IMR-90 (cell line): ENCODE measurements at regions not wholly inside any gene's neighbourhood (a gene's known extent, or its start where the extent isn't known, plus 50 kb on each side); places are given as distances from the start of the nearest gene placed in this dataset.
A peak's percentile ranks its signal among the peaks of the same experiment; 100 is the strongest.

ENCODE experiments used
- ATAC-seq: fragments of 200-7000 bp; cut with Tn5 transposase; 2 replicates; pipeline ENCODE4 v1.9.1; 2020; ENCODE audit warnings: low read depth, mild to moderate bottlenecking, moderate library complexity
- BruUV-seq: library from RNA; stranded (reverse); fragments of 400-500 nt; replicated peaks from 2 replicates; lab custom pipeline; 2021; lab: Mats Ljungman, UMichigan
- CTCF ChIA-PET: fragments of 300-600 bp; formaldehyde crosslinking; extraction: SDS; loops from one replicate; lab custom pipeline; 2021; ENCODE audit warnings: antibody characterized with exemption; lab: Yijun Ruan, JAX
- POLR2A ChIA-PET: fragments of 300-600 bp; sonication (Branson Sonifier 250); formaldehyde crosslinking; loops from one replicate; lab custom pipeline; 2022; ENCODE audit warnings: antibody characterized with exemption; ENCODE audit not compliant: unreplicated experiment; lab: Charles Lee
- DNase-seq: peaks from one replicate; pipeline ENCODE4 v3.0.0; 2013
- H2AFZ ChIP-seq: replicated peaks from 2 replicates; pipeline ENCODE3; 2013; ENCODE audit warnings: low read length, mild to moderate bottlenecking; ENCODE audit not compliant: poor library complexity
- H2AK5ac ChIP-seq: 2 replicates; pipeline ENCODE4 v1.6.1; 2013; ENCODE audit warnings: low read depth, low read length, inconsistent platforms
- H2AK9ac ChIP-seq: replicated peaks from 2 replicates; pipeline ENCODE3; 2013; ENCODE audit warnings: mild to moderate bottlenecking, low read depth, low read length, moderate library complexity; ENCODE audit not compliant: poor library complexity
- H2BK120ac ChIP-seq: 2 replicates; pipeline ENCODE4 v1.6.1; 2013; ENCODE audit warnings: low read depth, low read length, inconsistent platforms
- H2BK15ac ChIP-seq: 3 replicates; pipeline ENCODE4 v1.6.1; 2013; ENCODE audit warnings: low read depth, low read length, inconsistent platforms
- H2BK20ac ChIP-seq: 2 replicates; pipeline ENCODE4 v1.6.1; 2013; ENCODE audit warnings: low read depth, mild to moderate bottlenecking, inconsistent platforms, low read length, moderate library complexity
- H2BK5ac ChIP-seq: 2 replicates; pipeline ENCODE4 v1.6.1; 2013; ENCODE audit warnings: mild to moderate bottlenecking, low read depth, low read length, inconsistent platforms; ENCODE audit not compliant: poor library complexity, severe bottlenecking
- H3K14ac ChIP-seq: replicated peaks from 2 replicates; pipeline ENCODE4 v1.6.1; 2013; ENCODE audit warnings: low read depth, low read length, inconsistent platforms
- H3K18ac ChIP-seq: 2 replicates; pipeline ENCODE4 v1.6.1; 2013; ENCODE audit warnings: low read depth, low read length, control low read depth
- H3K23ac ChIP-seq: 2 replicates; pipeline ENCODE4 v1.6.1; 2013; ENCODE audit warnings: low read depth, low read length, inconsistent platforms
- H3K27ac ChIP-seq: 2 replicates; pipeline ENCODE4 v1.5.1; 2013; ENCODE audit warnings: mild to moderate bottlenecking, control low read depth, low read length; ENCODE audit not compliant: insufficient read depth
- H3K27me3 ChIP-seq: 2 replicates; pipeline ENCODE4 v1.6.1; 2013; ENCODE audit warnings: low read length; ENCODE audit not compliant: control insufficient read depth, insufficient read depth
- H3K36me3 ChIP-seq: 2 replicates; pipeline ENCODE4 v1.6.1; 2013; ENCODE audit warnings: low read length, mixed read lengths; ENCODE audit not compliant: control insufficient read depth, insufficient read depth
- H3K4ac ChIP-seq: 2 replicates; pipeline ENCODE4 v1.6.1; 2013; ENCODE audit warnings: low read depth, low read length, inconsistent platforms
- H3K4me1 ChIP-seq: 2 replicates; pipeline ENCODE4 v1.6.1; 2013; ENCODE audit warnings: low read length, mixed read lengths; ENCODE audit not compliant: control insufficient read depth, insufficient read depth
- H3K4me2 ChIP-seq: 2 replicates; pipeline ENCODE4 v1.6.1; 2013; ENCODE audit warnings: low read depth, mild to moderate bottlenecking, control low read depth, low read length, moderate library complexity
- H3K4me3 ChIP-seq: 2 replicates; pipeline ENCODE4 v1.5.1; 2013; ENCODE audit warnings: low read depth, mild to moderate bottlenecking, control low read depth, low read length, moderate library complexity; ENCODE audit not compliant: insufficient read depth
- H3K56ac ChIP-seq: 2 replicates; pipeline ENCODE4 v1.6.1; 2013; ENCODE audit warnings: low read length, inconsistent platforms; ENCODE audit not compliant: insufficient read depth; ENCODE audit errors: extremely low read depth
- H3K79me1 ChIP-seq, 2 experiments: 2 replicates each; pipeline ENCODE4 v1.6.1; 2013; ENCODE audit warnings: low read length in 2 of 2, inconsistent platforms in 1 of 2, low read depth in 1 of 2
- H3K9ac ChIP-seq: 2 replicates; pipeline ENCODE4 v1.6.1; 2013; ENCODE audit warnings: low read depth, low read length, control low read depth
- H3K9me1 ChIP-seq: 2 replicates; pipeline ENCODE4 v1.6.1; 2013; ENCODE audit warnings: low read length, inconsistent platforms; ENCODE audit not compliant: insufficient read depth
- H3K9me3 ChIP-seq: 2 replicates; pipeline ENCODE4 v1.6.1; 2013; ENCODE audit warnings: low read length; ENCODE audit not compliant: control insufficient read depth, insufficient read depth
- H4K20me1 ChIP-seq: 2 replicates; pipeline ENCODE4 v1.6.1; 2013; ENCODE audit warnings: low read length, inconsistent platforms; ENCODE audit not compliant: insufficient read depth
- H4K5ac ChIP-seq: 2 replicates; pipeline ENCODE4 v1.6.1; 2013; ENCODE audit warnings: mild to moderate bottlenecking, low read depth, low read length, control low read depth
- H4K8ac ChIP-seq, 2 experiments: 2 replicates each; pipeline ENCODE4 v1.6.1; 2013; ENCODE audit warnings: low read depth in 2 of 2, low read length in 2 of 2, control low read depth in 1 of 2, inconsistent platforms in 1 of 2
- H4K91ac ChIP-seq: 2 replicates; pipeline ENCODE4 v1.6.1; 2013; ENCODE audit warnings: low read depth, low read length, inconsistent platforms; ENCODE audit not compliant: insufficient read depth
- BHLHE40 ChIP-seq: fragments of 150-350 bp; IDR thresholded peaks from 2 replicates; pipeline ENCODE4 v1.6.1; 2016; ENCODE audit warnings: mild to moderate bottlenecking, low read depth, low read length
- CEBPB ChIP-seq: IDR thresholded peaks from 2 replicates; pipeline ENCODE4 v1.6.1; 2012; ENCODE audit warnings: low read depth, low read length, improper control_type of control experiment
- CHD1 ChIP-seq: IDR thresholded peaks from 2 replicates; pipeline ENCODE4 v1.6.1; 2012; ENCODE audit warnings: low read depth, low read length, improper control_type of control experiment
- MAFK ChIP-seq: IDR thresholded peaks from 2 replicates; pipeline ENCODE4 v1.6.1; 2012; ENCODE audit warnings: low read depth, low read length, improper control_type of control experiment
- MXI1 ChIP-seq: IDR thresholded peaks from 2 replicates; pipeline ENCODE4 v1.6.1; 2012; ENCODE audit warnings: low read depth, mild to moderate bottlenecking, low read length, moderate library complexity, borderline replicate concordance
- NFE2L2 ChIP-seq: fragments of 150-350 bp; IDR thresholded peaks from 2 replicates; pipeline ENCODE4 v1.6.1; 2016; ENCODE audit warnings: low read depth, mild to moderate bottlenecking, low read length
- RAD21 ChIP-seq: IDR thresholded peaks from 2 replicates; pipeline ENCODE4 v1.6.1; 2012; ENCODE audit warnings: low read length, improper control_type of control experiment
- RFX5 ChIP-seq: IDR thresholded peaks from 2 replicates; pipeline ENCODE4 v1.8.0; 2012; ENCODE audit warnings: low read depth, mild to moderate bottlenecking, low read length, moderate library complexity
- SMC3 ChIP-seq: fragments of 150-350 bp; IDR thresholded peaks from 2 replicates; pipeline ENCODE4 v1.6.1; 2016; ENCODE audit warnings: low read depth, mild to moderate bottlenecking, antibody characterized with exemption, low read length, moderate library complexity
- WGBS, 2 experiments: methylation state at CpG; one replicate each; pipeline versions ENCODE4 v1.1.5 to v1.1.7; 2013; ENCODE audit warnings: missing lambda C conversion rate in 2 of 2; ENCODE audit not compliant: insufficient read length in 1 of 2; ENCODE audit errors: extremely low coverage in 2 of 2; 5-methylcytosine and 5-hydroxymethylcytosine counted together
- dilution Hi-C: fragments of 300-500 bp; cut with HindIII; formaldehyde crosslinking; loops from one replicate; pipeline ENCODE4 v1.14.3; 2018; ENCODE audit warnings: low sequenced_read_pairs; ENCODE audit not compliant: unreplicated experiment
- in situ Hi-C: fragments of 300-500 bp; cut with MboI; formaldehyde crosslinking; loops from 3 replicates; pipeline ENCODE4 v1.14.3; 2019; ENCODE audit warnings: low sequenced_read_pairs, inconsistent platforms, mixed read lengths
- intact Hi-C: fragments of 100-400 bp; cut with micrococcal nuclease; formaldehyde crosslinking; loops from 2 replicates; pipeline ENCODE4 v1.10.0; 2022
- TF ChIP-seq, protein P1 (sequence below): conservative IDR thresholded peaks from 2 replicates; pipeline ENCODE4 v1.5.1; 2012; ENCODE audit warnings: mild to moderate bottlenecking, low read depth, low read length, improper control_type of control experiment
- TF ChIP-seq, protein P2 (sequence below): fragments of 150-350 bp; IDR thresholded peaks from 2 replicates; pipeline ENCODE4 v1.6.1; 2017; ENCODE audit warnings: mild to moderate bottlenecking, antibody characterized with exemption, low read length, low read depth

DNA sequence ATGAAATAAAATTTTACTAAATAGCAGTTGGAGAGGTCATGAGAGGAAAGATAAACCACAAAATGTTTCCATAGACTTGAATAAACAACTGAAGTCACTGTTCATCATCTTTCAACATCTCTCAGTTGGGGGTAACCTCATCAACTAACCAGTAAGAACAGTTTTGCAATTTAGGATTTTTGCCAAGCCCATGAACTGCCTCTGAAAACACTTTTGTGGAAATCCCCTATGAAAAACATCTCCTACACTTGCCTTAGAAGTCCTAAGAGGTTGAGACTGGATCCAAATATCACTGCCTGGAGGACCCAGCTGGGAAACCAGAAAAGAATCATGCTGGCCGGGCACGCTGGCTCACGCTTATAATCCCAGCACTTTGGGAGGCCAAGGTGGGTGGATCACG lies 273.1 kb downstream of the C12orf50 start:
- H3K9ac ChIP-seq = no peak overlapping the region

More for the DNA sequence above, 273.1 kb downstream of the C12orf50 start:
- H3K9me3 ChIP-seq = no peaks in the 10 kb centered on the region
- TF ChIP-seq SMC3 (no peak), CEBPB (peak; percentile 93), MXI1 (no peak), MAFK (no peak), RAD21 (no peak), RFX5 (no peak), NFE2L2 (no peak), CHD1 (no peak), BHLHE40 (0 out of 2 replicates have a peak, but pooled peaks have one; percentile 7)
- TF ChIP-seq, protein P1, sequence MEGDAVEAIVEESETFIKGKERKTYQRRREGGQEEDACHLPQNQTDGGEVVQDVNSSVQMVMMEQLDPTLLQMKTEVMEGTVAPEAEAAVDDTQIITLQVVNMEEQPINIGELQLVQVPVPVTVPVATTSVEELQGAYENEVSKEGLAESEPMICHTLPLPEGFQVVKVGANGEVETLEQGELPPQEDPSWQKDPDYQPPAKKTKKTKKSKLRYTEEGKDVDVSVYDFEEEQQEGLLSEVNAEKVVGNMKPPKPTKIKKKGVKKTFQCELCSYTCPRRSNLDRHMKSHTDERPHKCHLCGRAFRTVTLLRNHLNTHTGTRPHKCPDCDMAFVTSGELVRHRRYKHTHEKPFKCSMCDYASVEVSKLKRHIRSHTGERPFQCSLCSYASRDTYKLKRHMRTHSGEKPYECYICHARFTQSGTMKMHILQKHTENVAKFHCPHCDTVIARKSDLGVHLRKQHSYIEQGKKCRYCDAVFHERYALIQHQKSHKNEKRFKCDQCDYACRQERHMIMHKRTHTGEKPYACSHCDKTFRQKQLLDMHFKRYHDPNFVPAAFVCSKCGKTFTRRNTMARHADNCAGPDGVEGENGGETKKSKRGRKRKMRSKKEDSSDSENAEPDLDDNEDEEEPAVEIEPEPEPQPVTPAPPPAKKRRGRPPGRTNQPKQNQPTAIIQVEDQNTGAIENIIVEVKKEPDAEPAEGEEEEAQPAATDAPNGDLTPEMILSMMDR = no peak
- TF ChIP-seq, protein P2, sequence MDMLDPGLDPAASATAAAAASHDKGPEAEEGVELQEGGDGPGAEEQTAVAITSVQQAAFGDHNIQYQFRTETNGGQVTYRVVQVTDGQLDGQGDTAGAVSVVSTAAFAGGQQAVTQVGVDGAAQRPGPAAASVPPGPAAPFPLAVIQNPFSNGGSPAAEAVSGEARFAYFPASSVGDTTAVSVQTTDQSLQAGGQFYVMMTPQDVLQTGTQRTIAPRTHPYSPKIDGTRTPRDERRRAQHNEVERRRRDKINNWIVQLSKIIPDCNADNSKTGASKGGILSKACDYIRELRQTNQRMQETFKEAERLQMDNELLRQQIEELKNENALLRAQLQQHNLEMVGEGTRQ = no peak
- no peaks in the 10 kb centered on the region for H3K27me3 ChIP-seq
- H3K4me2 ChIP-seq = no peak overlapping the region
- BruUV-seq = no TSS peak
- H3K79me1 ChIP-seq = no peaks in the 10 kb centered on the region
- no peak overlapping the region for H2AK5ac ChIP-seq
- in situ Hi-C loops (no loop called here), intact Hi-C loops (loop anchor here (2.0 kb wide), 1 partner anchor 55 kb away; no protein-coding TSS in a partner anchor), dilution Hi-C loops (no loop called here)
- no peak overlapping the region for H3K23ac ChIP-seq
- peak overlapping the region; percentile 62; the same call in 1 of the 2 replicates for H3K56ac ChIP-seq
- 0 out of 2 replicates have a peak overlapping the region, but pooled peaks have one; percentile 35 for H2BK20ac ChIP-seq
- H3K9me1 ChIP-seq = no peaks in the 10 kb centered on the region
- H4K8ac ChIP-seq = peak overlapping the region in 1 of 2 experiments; percentile 86; a peak in 2 of 4 replicates
- H3K36me3 ChIP-seq = no peaks in the 10 kb centered on the region
- H3K27ac ChIP-seq = peak overlapping the region; percentile 80
- peak overlapping the region; percentile 100; the same call in 1 of the 2 replicates for H2BK120ac ChIP-seq
- peak overlapping the region; percentile 97 for H4K91ac ChIP-seq
- no peak overlapping the region for H2AFZ ChIP-seq
- DNase-seq (peak; percentile 99), ATAC-seq (peak; percentile 89)
- ChIA-PET CTCF (interaction anchor here (0.9 kb wide), 1 partner anchor 1061 kb away, joined by 4 read pairs; no protein-coding TSS in a partner anchor), POLR2A (no interaction called here)
- no peak overlapping the region for H3K14ac ChIP-seq
- H3K18ac ChIP-seq = no peak overlapping the region
- peak overlapping the region; percentile 97; the same call in 1 of the 2 replicates for H3K4ac ChIP-seq
- 72% methylated on average over 3 of the region's 4 CpGs; no CpG with 5 or more reads in 1 of the 2 experiments for WGBS, 2 experiments
- no peak overlapping the region for H3K4me3 ChIP-seq
- no peak overlapping the region for H2AK9ac ChIP-seq
- no peak overlapping the region for H4K5ac ChIP-seq
- H3K4me1 ChIP-seq = peaks cover 7% of the 10 kb centered on the region
- H4K20me1 ChIP-seq = no peaks in the 10 kb centered on the region
- peak overlapping the region; percentile 99 for H2BK5ac ChIP-seq
- H2BK15ac ChIP-seq = no peak overlapping the region
